GM12872 (cell line): ENCODE measurements at regions not wholly inside any gene's neighbourhood (a gene's known extent, or its start where the extent isn't known, plus 50 kb on each side); places are given as distances from the start of the nearest gene placed in this dataset.

Experiments used
- TF ChIP-seq, protein P1 (sequence below): IDR thresholded peaks from 3 replicates; pipeline ENCODE4 v1.5.1; 2011; ENCODE audit warnings: low read depth, mild to moderate bottlenecking, low read length, moderate library complexity; ENCODE audit not compliant: insufficient read depth

DNA sequence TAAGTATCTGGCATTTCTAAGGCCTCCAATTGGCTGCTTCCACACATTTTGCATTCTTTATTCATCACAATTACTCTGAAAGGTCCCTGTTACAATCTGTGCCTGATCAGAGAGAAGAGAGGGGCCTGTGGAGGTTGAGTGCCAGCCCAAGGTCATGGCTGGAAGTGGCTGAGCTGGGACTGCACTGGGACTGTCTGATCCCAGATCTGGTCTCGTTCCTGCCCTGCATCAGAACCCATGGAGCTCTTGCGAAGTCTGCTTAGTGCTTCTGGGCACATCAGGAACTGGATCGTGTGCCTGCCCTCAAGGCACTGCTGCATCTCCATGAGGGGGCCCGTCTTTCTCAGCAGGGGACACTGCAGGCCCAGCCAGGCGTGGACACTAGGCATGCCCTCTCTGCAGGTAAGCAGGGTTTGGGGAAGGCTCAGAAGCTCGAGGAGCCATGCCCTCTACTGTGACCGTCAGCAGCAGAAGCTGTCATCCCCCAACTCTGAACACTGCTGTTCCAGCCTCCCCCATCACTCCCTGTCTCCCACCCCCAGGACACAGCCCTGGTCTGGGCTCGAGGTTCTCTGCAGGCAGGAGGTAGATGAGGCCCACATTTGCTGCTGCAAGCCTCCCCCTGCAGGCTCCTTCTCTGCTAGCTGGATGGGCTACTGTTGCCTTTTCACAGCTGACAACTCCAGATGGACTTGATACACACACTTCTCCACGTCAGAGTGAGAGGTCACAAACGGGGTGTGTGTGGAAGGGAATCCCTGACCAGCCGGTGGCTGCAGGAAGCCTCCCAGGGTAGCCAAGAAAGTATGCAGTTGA is 96.5 kb upstream of the PRR23E start:
- TF ChIP-seq, protein P1, sequence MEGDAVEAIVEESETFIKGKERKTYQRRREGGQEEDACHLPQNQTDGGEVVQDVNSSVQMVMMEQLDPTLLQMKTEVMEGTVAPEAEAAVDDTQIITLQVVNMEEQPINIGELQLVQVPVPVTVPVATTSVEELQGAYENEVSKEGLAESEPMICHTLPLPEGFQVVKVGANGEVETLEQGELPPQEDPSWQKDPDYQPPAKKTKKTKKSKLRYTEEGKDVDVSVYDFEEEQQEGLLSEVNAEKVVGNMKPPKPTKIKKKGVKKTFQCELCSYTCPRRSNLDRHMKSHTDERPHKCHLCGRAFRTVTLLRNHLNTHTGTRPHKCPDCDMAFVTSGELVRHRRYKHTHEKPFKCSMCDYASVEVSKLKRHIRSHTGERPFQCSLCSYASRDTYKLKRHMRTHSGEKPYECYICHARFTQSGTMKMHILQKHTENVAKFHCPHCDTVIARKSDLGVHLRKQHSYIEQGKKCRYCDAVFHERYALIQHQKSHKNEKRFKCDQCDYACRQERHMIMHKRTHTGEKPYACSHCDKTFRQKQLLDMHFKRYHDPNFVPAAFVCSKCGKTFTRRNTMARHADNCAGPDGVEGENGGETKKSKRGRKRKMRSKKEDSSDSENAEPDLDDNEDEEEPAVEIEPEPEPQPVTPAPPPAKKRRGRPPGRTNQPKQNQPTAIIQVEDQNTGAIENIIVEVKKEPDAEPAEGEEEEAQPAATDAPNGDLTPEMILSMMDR = no peak

DNA sequence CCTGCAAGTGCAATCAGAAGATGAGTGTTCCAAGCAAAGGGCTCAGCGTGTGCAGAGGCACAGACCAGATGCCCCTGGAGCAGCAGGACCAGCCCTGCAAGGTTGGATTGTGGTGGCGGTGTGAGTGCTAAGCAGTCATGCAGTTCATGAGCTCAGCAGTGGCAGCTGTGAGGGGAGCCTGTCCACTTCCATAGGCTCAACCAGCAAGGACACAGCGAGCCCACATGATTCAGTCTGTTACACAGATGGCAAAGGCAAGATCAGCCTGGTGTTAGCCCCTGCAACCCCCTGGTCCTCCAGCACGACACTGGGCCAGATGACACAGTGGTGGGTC is 95.9 kb upstream of the PRR23E start:
- TF ChIP-seq, protein P1 = no peak

- TF ChIP-seq, protein P1 = no peak
Observed at GRCh38 chr3:127097481-127097880, 95.5 kb upstream of the PRR23E start.

GRCh38 chr3:127099982-127100381 is 92.9 kb upstream of the PRR23E start:
- TF ChIP-seq, protein P1 = no peak

DNA sequence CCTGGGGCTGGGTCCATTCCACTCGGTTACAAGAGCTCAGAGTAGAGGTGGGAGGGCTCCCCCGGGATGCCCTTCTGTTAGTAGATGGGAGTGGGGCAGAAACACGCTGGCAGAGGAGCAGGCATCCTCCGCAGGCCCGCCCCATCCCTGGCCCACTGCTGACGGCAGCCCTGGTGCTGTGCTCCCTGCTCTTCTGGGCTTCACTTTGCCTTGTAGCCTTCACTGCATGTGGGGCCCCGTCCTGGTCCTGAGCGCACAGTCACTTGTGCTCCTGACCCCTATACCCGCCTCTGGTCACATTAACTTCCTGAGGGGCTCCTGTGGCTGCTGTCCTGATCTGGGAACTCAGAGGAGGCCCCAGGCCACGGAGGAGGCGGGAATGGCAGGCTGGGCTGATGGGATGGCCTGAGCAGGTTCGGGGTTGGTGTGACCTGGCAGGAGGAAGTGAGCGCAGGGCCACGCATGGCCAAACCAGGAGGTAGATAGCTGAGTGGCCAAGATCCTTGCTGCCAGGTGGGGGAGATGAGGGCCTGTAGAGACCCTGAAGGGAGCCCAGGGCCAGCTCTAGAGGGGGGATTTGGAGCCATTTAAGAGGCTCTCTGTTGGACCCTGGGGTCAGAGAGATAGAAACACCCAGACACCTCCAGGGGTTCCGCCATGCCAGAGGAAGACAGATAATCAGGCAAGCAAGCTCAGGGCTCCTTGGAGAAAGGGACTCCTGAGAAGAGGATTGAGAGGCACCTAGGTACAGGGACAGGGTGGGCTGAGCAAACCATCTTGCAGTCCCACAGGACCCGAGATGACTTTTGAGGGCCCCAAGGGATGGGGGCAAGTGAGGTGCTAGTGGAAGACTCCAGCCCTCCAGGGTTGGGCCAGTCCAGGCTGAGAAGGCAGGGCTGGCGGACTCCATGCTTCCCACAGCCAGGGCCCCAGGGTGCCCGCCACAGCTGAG is 92.2 kb upstream of the PRR23E start:
- TF ChIP-seq, protein P1 = no peak

- TF ChIP-seq, protein P1 = no peak
Observed at GRCh38 chr3:127101411-127102187, 91.3 kb upstream of the PRR23E start.

DNA sequence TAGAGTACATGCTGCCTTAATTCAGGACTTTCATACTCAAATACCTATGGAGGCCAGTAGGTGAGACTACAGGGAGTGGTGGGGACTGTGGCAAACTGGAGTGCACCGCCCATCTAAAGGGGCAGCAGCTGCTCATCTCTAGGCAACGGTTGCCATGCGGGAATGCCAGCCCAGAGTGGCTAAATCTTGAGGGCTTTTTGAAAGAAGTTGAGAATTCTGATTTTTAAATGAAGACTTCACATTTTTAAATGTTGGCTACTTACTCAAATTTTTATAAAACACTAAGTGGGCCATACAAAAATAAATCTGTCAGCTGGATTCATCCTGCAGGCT is 90.8 kb upstream of the PRR23E start:
- TF ChIP-seq, protein P1 = no peak
